HFFc6 (cell line): ENCODE measurements at regions not wholly inside any gene's neighbourhood (a gene's known extent, or its start where the extent isn't known, plus 50 kb on each side); places are given as distances from the start of the nearest gene placed in this dataset.

Experiments used
- DNase-seq: peaks from one replicate; pipeline ENCODE4 v3.0.0-alpha.2; 2018
- H3K27ac Mint-ChIP-seq: 2 replicates; pipeline ENCODE4 v1.8.0; 2020; ENCODE audit warnings: mild to moderate bottlenecking, mixed read lengths
- H3K27me3 Mint-ChIP-seq: 2 replicates; pipeline ENCODE4 v1.8.0; 2021; ENCODE audit warnings: mild to moderate bottlenecking, moderate library complexity, mixed read lengths; ENCODE audit not compliant: insufficient read depth
- H3K36me3 Mint-ChIP-seq: 2 replicates; pipeline ENCODE4 v1.8.0; 2021; ENCODE audit warnings: low read depth, mixed read lengths
- H3K4me1 Mint-ChIP-seq: 2 replicates; pipeline ENCODE4 v1.8.0; 2020; ENCODE audit warnings: low read depth, mixed read lengths
- H3K4me3 Mint-ChIP-seq: 2 replicates; pipeline ENCODE4 v1.8.0; 2020; ENCODE audit warnings: mild to moderate bottlenecking, moderate library complexity, mixed read lengths
- H3K9me3 Mint-ChIP-seq: 2 replicates; pipeline ENCODE4 v1.8.0; 2020; ENCODE audit warnings: mild to moderate bottlenecking, mixed read lengths
- CTCF ChIP-seq: fragments of 200-600 bp; sonication (generic); IDR thresholded peaks from 2 replicates; pipeline ENCODE4 v1.5.0; 2021; ENCODE audit warnings: antibody characterized with exemption, mild to moderate bottlenecking

- Mint-ChIP-seq H3K4me3 (no peak overlapping the region), H3K27me3 (peaks cover 2% of the 10 kb centered on the region; the same call in 1 of the 2 replicates), H3K27ac (no peak overlapping the region), H3K9me3 (peaks cover 48% of the 10 kb centered on the region), H3K36me3 (no peaks in the 10 kb centered on the region), H3K4me1 (no peaks in the 10 kb centered on the region)
- no peak for TF ChIP-seq CTCF
- DNase-seq = no peak
These were observed 474.7 kb upstream of the SUCLG2 start for GRCh38 chr3:68129065-68129464.

GRCh38 chr3:68123231-68123630 is 468.8 kb upstream of the SUCLG2 start:
- TF ChIP-seq CTCF = no peak
- no peaks in the 10 kb centered on the region for H3K4me1 Mint-ChIP-seq
- H3K4me3 Mint-ChIP-seq = no peak overlapping the region
- H3K27ac Mint-ChIP-seq = no peak overlapping the region
- peaks cover 24% of the 10 kb centered on the region for H3K9me3 Mint-ChIP-seq
- H3K36me3 Mint-ChIP-seq = no peaks in the 10 kb centered on the region
- no peak for DNase-seq
- peaks cover 2% of the 10 kb centered on the region; the same call in 1 of the 2 replicates for H3K27me3 Mint-ChIP-seq

GRCh38 chr3:68121287-68121686 is 466.9 kb upstream of the SUCLG2 start:
- DNase-seq = no peak
- H3K27ac Mint-ChIP-seq = no peak overlapping the region
- no peaks in the 10 kb centered on the region for H3K36me3 Mint-ChIP-seq
- no peaks in the 10 kb centered on the region for H3K4me1 Mint-ChIP-seq
- TF ChIP-seq CTCF = no peak
- peaks cover 19% of the 10 kb centered on the region for H3K9me3 Mint-ChIP-seq
- H3K27me3 Mint-ChIP-seq = peaks cover 2% of the 10 kb centered on the region; the same call in 1 of the 2 replicates
- no peak overlapping the region for H3K4me3 Mint-ChIP-seq

- no peaks in the 10 kb centered on the region for H3K27me3 Mint-ChIP-seq
These were observed 462.2 kb upstream of the SUCLG2 start for GRCh38 chr3:68116580-68116979.

GRCh38 chr3:68103811-68104210 is 449.4 kb upstream of the SUCLG2 start:
- no peak overlapping the region for H3K27ac Mint-ChIP-seq

More at GRCh38 chr3:68116580-68116979, 462.2 kb upstream of the SUCLG2 start:
- H3K4me3 Mint-ChIP-seq = no peak overlapping the region
- H3K27ac Mint-ChIP-seq = no peak overlapping the region
- TF ChIP-seq CTCF = no peak
- H3K9me3 Mint-ChIP-seq = peaks cover 21% of the 10 kb centered on the region
- no peaks in the 10 kb centered on the region for H3K36me3 Mint-ChIP-seq
- DNase-seq = no peak
- H3K4me1 Mint-ChIP-seq = no peaks in the 10 kb centered on the region

More at GRCh38 chr3:68103811-68104210, 449.4 kb upstream of the SUCLG2 start:
- Mint-ChIP-seq H3K27me3 (no peaks in the 10 kb centered on the region), H3K36me3 (no peaks in the 10 kb centered on the region), H3K9me3 (peaks cover 21% of the 10 kb centered on the region), H3K4me1 (no peaks in the 10 kb centered on the region), H3K4me3 (no peak overlapping the region)
- DNase-seq = no peak
- no peak for TF ChIP-seq CTCF
